ENCODE measurements at regions not wholly inside any gene's neighbourhood (a gene's known extent, or its start where the extent isn't known, plus 50 kb on each side); places are given as distances from the start of the nearest gene placed in this dataset.

DNA sequence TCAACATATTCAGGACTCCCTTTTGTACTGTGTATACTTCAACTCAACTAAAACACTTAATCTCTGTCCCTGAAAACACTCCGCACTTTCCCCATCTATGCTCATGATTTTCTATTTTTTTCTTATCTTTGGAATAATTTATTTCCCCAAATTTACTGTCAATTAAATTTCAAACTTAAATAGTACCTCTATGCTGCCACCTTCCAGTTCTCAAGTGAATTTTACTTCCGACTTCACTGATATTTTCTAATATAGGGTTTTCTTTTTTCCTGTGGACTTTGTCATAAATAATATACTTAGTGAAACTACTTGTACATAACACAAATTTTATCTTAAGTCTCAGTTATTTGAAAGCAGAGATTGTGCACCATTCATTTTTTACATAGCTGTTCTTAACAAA lies 1303.3 kb downstream of the OTOL1 start (continued):
- TF ChIP-seq, protein P1, sequence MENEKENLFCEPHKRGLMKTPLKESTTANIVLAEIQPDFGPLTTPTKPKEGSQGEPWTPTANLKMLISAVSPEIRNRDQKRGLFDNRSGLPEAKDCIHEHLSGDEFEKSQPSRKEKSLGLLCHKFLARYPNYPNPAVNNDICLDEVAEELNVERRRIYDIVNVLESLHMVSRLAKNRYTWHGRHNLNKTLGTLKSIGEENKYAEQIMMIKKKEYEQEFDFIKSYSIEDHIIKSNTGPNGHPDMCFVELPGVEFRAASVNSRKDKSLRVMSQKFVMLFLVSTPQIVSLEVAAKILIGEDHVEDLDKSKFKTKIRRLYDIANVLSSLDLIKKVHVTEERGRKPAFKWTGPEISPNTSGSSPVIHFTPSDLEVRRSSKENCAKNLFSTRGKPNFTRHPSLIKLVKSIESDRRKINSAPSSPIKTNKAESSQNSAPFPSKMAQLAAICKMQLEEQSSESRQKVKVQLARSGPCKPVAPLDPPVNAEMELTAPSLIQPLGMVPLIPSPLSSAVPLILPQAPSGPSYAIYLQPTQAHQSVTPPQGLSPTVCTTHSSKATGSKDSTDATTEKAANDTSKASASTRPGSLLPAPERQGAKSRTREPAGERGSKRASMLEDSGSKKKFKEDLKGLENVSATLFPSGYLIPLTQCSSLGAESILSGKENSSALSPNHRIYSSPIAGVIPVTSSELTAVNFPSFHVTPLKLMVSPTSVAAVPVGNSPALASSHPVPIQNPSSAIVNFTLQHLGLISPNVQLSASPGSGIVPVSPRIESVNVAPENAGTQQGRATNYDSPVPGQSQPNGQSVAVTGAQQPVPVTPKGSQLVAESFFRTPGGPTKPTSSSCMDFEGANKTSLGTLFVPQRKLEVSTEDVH (IDR thresholded peaks at IDR 0.05; ENCODE audit: low read depth, partially characterized antibody): no peak
- TF ChIP-seq, protein P2, sequence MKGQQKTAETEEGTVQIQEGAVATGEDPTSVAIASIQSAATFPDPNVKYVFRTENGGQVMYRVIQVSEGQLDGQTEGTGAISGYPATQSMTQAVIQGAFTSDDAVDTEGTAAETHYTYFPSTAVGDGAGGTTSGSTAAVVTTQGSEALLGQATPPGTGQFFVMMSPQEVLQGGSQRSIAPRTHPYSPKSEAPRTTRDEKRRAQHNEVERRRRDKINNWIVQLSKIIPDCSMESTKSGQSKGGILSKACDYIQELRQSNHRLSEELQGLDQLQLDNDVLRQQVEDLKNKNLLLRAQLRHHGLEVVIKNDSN (IDR thresholded peaks at IDR 0.05; ENCODE audit: borderline replicate concordance, extremely low read length, insufficient read depth, low read depth, low read length): no peak
- TF ChIP-seq CEBPB (IDR thresholded peaks at IDR 0.05; ENCODE audit: borderline replicate concordance in 1 of 2, low read depth in 2 of 2, low read length in 2 of 2) (no peak), TBL1XR1 (IDR thresholded peaks at IDR 0.05; ENCODE audit: low read depth, low read length) (no peak), KAT2A (conservative IDR thresholded peaks at IDR 0.05; ENCODE audit: control insufficient read depth, low read depth, low read length) (no peak), JUNB (IDR thresholded peaks at IDR 0.05) (no peak), LARP7 (IDR thresholded peaks at IDR 0.05) (no peak), IKZF2 (IDR thresholded peaks at IDR 0.05) (no peak), SREBF2 (IDR thresholded peaks at IDR 0.05; ENCODE audit: low read length) (no peak), RCOR1 (conservative IDR thresholded peaks at IDR 0.05; ENCODE audit: low read depth, low read length) (no peak), IKZF1 (conservative IDR thresholded peaks at IDR 0.05) (no peak), RELA (IDR thresholded peaks at IDR 0.05; ENCODE audit: borderline replicate concordance, partially characterized antibody) (no peak), MTA3 (IDR thresholded peaks at IDR 0.05; ENCODE audit: borderline replicate concordance, low read length) (no peak)
- TF ChIP-seq, protein P3, sequence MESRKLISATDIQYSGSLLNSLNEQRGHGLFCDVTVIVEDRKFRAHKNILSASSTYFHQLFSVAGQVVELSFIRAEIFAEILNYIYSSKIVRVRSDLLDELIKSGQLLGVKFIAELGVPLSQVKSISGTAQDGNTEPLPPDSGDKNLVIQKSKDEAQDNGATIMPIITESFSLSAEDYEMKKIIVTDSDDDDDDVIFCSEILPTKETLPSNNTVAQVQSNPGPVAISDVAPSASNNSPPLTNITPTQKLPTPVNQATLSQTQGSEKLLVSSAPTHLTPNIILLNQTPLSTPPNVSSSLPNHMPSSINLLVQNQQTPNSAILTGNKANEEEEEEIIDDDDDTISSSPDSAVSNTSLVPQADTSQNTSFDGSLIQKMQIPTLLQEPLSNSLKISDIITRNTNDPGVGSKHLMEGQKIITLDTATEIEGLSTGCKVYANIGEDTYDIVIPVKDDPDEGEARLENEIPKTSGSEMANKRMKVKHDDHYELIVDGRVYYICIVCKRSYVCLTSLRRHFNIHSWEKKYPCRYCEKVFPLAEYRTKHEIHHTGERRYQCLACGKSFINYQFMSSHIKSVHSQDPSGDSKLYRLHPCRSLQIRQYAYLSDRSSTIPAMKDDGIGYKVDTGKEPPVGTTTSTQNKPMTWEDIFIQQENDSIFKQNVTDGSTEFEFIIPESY (IDR thresholded peaks at IDR 0.05): no peak
- TF ChIP-seq, protein P4, sequence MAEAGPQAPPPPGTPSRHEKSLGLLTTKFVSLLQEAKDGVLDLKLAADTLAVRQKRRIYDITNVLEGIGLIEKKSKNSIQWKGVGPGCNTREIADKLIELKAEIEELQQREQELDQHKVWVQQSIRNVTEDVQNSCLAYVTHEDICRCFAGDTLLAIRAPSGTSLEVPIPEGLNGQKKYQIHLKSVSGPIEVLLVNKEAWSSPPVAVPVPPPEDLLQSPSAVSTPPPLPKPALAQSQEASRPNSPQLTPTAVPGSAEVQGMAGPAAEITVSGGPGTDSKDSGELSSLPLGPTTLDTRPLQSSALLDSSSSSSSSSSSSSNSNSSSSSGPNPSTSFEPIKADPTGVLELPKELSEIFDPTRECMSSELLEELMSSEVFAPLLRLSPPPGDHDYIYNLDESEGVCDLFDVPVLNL (IDR thresholded peaks at IDR 0.05; ENCODE audit: low read depth, low read length): no peak
- TF ChIP-seq, protein P5, sequence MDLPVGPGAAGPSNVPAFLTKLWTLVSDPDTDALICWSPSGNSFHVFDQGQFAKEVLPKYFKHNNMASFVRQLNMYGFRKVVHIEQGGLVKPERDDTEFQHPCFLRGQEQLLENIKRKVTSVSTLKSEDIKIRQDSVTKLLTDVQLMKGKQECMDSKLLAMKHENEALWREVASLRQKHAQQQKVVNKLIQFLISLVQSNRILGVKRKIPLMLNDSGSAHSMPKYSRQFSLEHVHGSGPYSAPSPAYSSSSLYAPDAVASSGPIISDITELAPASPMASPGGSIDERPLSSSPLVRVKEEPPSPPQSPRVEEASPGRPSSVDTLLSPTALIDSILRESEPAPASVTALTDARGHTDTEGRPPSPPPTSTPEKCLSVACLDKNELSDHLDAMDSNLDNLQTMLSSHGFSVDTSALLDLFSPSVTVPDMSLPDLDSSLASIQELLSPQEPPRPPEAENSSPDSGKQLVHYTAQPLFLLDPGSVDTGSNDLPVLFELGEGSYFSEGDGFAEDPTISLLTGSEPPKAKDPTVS (IDR thresholded peaks at IDR 0.05; ENCODE audit: low read depth, low read length): no peak
